NCI-H146 (cell line): ENCODE measurements at regions not wholly inside any gene's neighbourhood (a gene's known extent, or its start where the extent isn't known, plus 50 kb on each side); places are given as distances from the start of the nearest gene placed in this dataset.
"Not testable (repeated sequence)": the region's sequence is repeated elsewhere in the genome, so short reads cannot be mapped to it uniquely, and the experiment has no call there.

Experiments
- DNase-seq: peaks from one replicate; lab custom pipeline; 2025; lab: John Stamatoyannopoulos, UW

GRCh38 chr14:106268013-106268727 is 741.8 kb downstream of the TMEM121 start:
- peak; percentile 70 for DNase-seq

- no peak for DNase-seq
Measured at GRCh38 chr14:106269029-106269428, 742.6 kb downstream of the TMEM121 start.

- no peak for DNase-seq
Measured at GRCh38 chr14:106269451-106270204, 743.2 kb downstream of the TMEM121 start.

- not testable (repeated sequence) for DNase-seq
Measured at GRCh38 chr14:106270476-106271121, 744.2 kb downstream of the TMEM121 start.

- no peak for DNase-seq
Measured at GRCh38 chr14:106276326-106277267, 750.2 kb downstream of the TMEM121 start.

GRCh38 chr14:106277503-106277902 is 751.1 kb downstream of the TMEM121 start:
- peak; percentile 16 for DNase-seq

- no peak for DNase-seq
Measured at GRCh38 chr14:106280876-106281275, 754.5 kb downstream of the TMEM121 start.

GRCh38 chr14:106286697-106287290 is 760.4 kb downstream of the TMEM121 start:
- peak; percentile 29 for DNase-seq

- no peak for DNase-seq
Measured at GRCh38 chr14:106287506-106287905, 761.1 kb downstream of the TMEM121 start.

- DNase-seq, result no peak
Measured at GRCh38 chr14:106291626-106292025, 765.2 kb downstream of the TMEM121 start.

GRCh38 chr14:106294324-106294723 is 767.9 kb downstream of the TMEM121 start:
- no peak for DNase-seq

GRCh38 chr14:106300951-106301510 is 774.6 kb downstream of the TMEM121 start:
- DNase-seq, result not testable (repeated sequence)

GRCh38 chr14:106301609-106302008 is 775.2 kb downstream of the TMEM121 start:
- DNase-seq, result not testable (repeated sequence)

GRCh38 chr14:106302661-106303060 is 776.3 kb downstream of the TMEM121 start:
- no peak for DNase-seq

- no peak for DNase-seq
Measured at GRCh38 chr14:106304271-106304670, 777.9 kb downstream of the TMEM121 start.

- peak; percentile 84 for DNase-seq
Measured at GRCh38 chr14:106308839-106309389, 782.5 kb downstream of the TMEM121 start.

GRCh38 chr14:106309423-106309822 is 783.0 kb downstream of the TMEM121 start:
- DNase-seq, result no peak

GRCh38 chr14:106315436-106315835 is 789.1 kb downstream of the TMEM121 start:
- DNase-seq, result no peak

- no peak for DNase-seq
Measured at GRCh38 chr14:106317593-106317992, 791.2 kb downstream of the TMEM121 start.

- DNase-seq, result peak; percentile 27
Measured at GRCh38 chr14:106318700-106319099, 792.3 kb downstream of the TMEM121 start.

- peak; percentile 43 for DNase-seq
Measured at GRCh38 chr14:106323970-106324369, 797.6 kb downstream of the TMEM121 start.
